ENCODE measurements at regions not wholly inside any gene's neighbourhood (a gene's known extent, or its start where the extent isn't known, plus 50 kb on each side); places are given as distances from the start of the nearest gene placed in this dataset.
A peak's percentile ranks its signal among the peaks of the same experiment; 100 is the strongest.

- DNase-seq, result no peak
Measured at GRCh38 chr2:104045071-104045470, 808.8 kb upstream of the POU3F3 start.

DNA sequence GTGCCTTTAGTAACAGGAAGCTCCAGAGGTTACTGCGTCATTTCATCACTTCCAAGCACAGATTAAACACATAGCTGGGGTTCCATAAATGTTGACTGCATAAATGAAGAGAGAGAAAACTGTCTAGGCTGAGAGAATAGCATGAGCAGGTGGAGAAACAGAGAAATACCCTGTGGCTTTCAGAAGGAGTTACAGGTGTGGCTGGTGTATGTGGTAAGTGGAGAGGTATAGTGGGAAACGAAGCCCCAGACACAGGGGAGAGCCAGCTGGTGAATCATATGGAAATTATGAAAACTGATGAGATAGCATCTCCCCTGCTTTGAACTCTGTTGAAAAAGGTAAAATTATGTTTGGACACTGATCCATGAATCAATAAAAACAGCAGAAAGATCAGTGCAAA, 807.4 kb upstream of the POU3F3 start:
- no peak for DNase-seq

DNA sequence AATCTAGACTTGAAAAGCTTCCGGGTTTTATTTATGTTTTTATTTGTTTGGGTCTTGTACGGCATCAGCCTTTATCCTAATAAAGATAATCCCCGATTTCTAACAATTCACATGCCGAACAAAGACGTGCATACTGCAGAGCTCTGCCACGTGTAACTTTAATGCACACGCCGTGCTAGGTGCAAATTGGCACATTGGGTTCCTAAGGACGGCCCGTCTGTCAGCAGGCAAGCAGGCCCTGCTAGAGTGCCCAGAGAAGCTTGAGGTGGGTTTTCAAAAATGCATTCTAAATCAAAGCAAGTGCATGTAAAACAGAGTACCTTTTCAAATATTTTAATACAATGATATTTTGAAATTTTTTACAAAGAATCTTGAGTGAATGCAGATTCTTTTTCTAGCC, 806.4 kb upstream of the POU3F3 start:
- no peak for DNase-seq

GRCh38 chr2:104049438-104049837, 804.5 kb upstream of the POU3F3 start:
- DNase-seq, result peak; percentile 40

GRCh38 chr2:104049981-104050380, 803.9 kb upstream of the POU3F3 start:
- DNase-seq, result peak; percentile 55

GRCh38 chr2:104050656-104051242, 803.2 kb upstream of the POU3F3 start:
- DNase-seq, result no peak

- DNase-seq, result no peak
Measured at GRCh38 chr2:104051766-104052165, 802.1 kb upstream of the POU3F3 start.

DNA sequence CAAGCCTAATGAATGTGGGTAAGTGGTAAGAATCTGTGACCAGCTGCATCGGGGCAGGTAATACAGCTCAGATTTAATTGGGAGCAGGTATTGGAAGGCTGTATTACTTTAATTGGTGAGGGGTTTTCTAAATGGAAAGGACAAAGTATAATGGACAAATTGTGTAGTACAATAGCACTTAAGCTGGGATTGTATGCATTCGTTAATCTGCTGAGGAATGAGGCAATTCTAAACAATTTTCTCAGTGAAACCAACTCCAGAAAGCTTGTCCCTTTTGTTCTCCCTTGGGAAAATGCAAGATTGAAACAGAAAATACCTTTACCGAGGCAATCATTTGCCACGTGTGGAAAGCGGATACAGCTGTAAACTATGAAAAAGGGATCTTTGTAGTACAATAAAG, 801.6 kb upstream of the POU3F3 start:
- DNase-seq, result no peak

GRCh38 chr2:104056451-104056850, 797.5 kb upstream of the POU3F3 start:
- no peak for DNase-seq

GRCh38 chr2:104068665-104069064, 785.2 kb upstream of the POU3F3 start:
- DNase-seq, result no peak

- DNase-seq, result no peak
Measured at GRCh38 chr2:104077573-104077972, 776.3 kb upstream of the POU3F3 start.

GRCh38 chr2:104078431-104079157, 775.3 kb upstream of the POU3F3 start:
- no peak for DNase-seq

DNA sequence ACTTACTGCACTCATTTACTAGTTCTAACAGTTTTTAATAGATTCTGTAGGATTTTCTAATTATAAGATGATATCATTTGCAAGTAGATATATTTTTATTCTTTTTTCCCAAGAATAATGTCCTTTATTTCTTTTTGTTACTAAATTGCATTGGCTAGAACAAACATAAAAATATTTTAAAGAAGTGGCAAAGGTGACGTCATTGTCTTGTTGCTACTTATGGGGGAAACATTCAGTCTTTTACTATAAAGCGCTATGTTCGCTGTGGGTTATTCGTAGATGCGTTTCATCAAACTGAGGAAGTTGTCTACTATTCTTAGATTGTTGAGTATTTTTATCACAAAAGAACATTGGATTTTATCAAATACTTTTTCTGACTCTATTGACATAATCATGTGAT, 765.2 kb upstream of the POU3F3 start:
- no peak for DNase-seq

DNA sequence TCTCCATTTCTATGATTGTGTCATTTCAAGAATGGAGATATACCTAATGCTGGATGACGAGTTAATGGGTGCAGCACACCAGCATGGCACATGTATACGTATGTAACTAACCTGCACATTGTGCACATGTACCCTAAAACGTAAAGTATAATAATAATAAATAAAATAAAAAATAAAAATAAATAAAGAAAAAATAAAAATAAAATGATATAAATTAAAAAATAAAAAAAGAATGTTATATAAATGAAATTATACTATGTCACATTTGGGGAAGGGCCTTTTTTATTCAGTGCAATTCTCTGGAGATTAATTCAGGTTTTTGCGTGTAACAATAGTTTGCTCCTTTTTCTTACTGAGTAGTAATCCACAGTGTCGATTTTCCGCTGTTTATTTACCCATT, 763.5 kb upstream of the POU3F3 start:
- DNase-seq, result no peak

DNA sequence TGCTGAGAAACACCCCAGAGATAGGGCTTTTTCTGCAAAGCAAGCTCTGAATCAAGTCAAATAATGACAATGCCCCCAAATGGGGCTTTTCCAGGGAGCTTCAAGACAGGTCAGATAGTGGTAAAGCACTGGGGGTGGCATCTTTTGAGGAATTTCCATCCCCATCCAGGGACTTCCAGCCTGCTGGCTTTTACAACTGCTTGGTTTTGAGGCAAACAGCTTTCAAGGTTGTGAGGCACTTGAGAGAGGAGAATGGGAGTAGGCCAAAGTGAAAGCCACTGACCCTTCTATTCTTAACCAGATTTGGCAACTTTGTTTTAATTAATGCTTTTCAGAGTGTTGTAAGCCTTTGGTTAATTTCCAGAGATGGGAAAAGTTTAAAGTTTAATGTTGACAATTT, 762.0 kb upstream of the POU3F3 start:
- no peak for DNase-seq

DNA sequence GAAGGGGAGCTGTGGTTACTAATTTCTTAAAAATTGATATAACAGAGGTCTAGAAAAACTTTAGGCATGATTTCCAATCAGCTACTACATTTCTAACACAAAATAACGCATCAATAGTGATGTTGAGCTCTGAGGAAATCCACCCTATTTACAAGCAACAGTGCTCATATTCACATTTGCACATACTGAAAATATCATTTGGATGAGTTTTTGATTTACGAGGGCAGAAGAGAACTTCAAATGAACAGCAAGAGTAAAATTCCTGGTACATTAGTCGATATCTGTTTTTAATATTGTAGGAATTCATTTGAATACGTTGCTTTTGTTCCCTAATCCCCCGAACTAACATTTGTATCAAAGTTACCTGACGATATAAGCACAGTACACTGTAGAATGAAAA, 761.0 kb upstream of the POU3F3 start:
- peak; percentile 27 for DNase-seq

DNA sequence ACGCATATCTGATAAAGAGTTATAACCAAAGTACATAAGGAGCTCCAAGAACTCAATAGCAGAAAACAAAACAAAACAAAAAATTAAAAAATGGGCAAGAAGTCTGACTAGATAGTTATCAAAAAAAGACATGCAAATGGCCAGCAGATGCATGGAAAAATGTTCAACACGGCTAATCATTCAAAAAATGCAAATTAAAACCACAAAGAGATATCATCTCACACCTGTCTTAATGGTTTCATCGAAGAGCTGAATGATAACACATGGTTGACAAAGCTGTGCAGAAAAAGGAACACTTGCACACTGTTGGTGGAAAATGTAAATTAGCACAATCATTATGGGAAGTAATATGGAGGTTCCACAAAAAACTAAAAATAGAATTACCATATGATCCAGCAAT, 751.3 kb upstream of the POU3F3 start:
- DNase-seq, result no peak

GRCh38 chr2:104109356-104109755, 744.6 kb upstream of the POU3F3 start:
- no peak for DNase-seq

- no peak for DNase-seq
Measured at GRCh38 chr2:104118889-104119288, 735.0 kb upstream of the POU3F3 start.

DNA sequence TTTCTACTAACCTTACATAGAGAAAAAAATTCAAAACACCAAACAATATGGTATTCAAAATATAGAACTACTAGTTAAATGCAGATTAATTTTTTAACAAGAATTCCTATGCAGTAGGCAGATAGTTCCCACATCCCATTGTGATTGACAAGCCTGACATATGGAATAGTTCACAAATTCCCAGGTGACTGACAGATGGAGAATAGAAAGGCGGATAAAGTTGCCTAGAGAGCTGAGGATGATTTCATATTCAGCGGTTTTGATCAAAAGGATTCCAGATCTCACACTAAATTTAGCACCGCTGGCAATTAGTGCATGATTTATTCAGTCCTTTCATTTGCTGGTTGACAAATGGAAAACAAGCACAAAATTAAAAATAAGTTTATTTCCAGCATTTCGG, 733.7 kb upstream of the POU3F3 start:
- DNase-seq, result peak; percentile 39

GRCh38 chr2:104125096-104125495, 728.8 kb upstream of the POU3F3 start:
- no peak for DNase-seq

GRCh38 chr2:104127049-104127770, 726.7 kb upstream of the POU3F3 start:
- DNase-seq, result no peak

DNA sequence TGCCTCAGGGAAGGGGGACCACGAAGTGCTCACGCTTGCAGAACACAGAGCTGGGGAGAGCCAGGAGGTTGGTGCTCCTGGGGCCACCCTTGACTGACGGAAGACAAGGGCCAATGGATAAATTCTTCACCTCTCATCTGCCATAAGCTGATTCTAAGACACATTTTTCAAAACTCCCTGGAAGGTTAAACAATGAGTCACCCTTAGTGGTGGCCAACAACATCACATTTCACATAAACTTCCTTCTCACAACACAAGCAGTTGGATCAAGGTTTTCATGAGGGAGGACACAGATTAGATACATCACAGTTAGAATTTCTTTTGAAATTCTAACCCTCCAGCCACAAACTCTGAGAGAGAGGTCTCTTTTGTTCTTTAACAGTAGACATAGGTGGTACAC, 713.6 kb upstream of the POU3F3 start:
- no peak for DNase-seq

GRCh38 chr2:104158191-104158590, 695.7 kb upstream of the POU3F3 start:
- DNase-seq, result peak; percentile 50
